H9 (cell line): ENCODE measurements at regions not wholly inside any gene's neighbourhood (a gene's known extent, or its start where the extent isn't known, plus 50 kb on each side); places are given as distances from the start of the nearest gene placed in this dataset.

Source experiments
- DNase-seq: peaks from one replicate; pipeline ENCODE4 v3.0.0-alpha.2; 2017
- H2AFZ ChIP-seq: one replicate; pipeline ENCODE4 v1.6.1; 2013; ENCODE audit warnings: mild to moderate bottlenecking, low read length, control low read depth, moderate library complexity
- H2AK5ac ChIP-seq: 2 replicates; pipeline ENCODE4 v1.6.1; 2013; ENCODE audit warnings: low read length, control low read depth, mixed read lengths; ENCODE audit not compliant: insufficient read length
- H2BK120ac ChIP-seq: one replicate; pipeline ENCODE4 v1.6.1; 2013; ENCODE audit warnings: low read depth, mild to moderate bottlenecking, low read length, control low read depth, inconsistent platforms; ENCODE audit not compliant: poor library complexity, severe bottlenecking
- H2BK12ac ChIP-seq: 2 replicates; pipeline ENCODE4 v1.6.1; 2013; ENCODE audit warnings: low read length, control low read depth, mixed read lengths, low read depth; ENCODE audit not compliant: insufficient read length
- H2BK15ac ChIP-seq: 2 replicates; pipeline ENCODE4 v1.6.1; 2013; ENCODE audit warnings: low read depth, low read length, control low read depth
- H2BK20ac ChIP-seq: one replicate; pipeline ENCODE4 v1.6.1; 2013; ENCODE audit warnings: low read depth, mild to moderate bottlenecking, low read length, control low read depth, inconsistent platforms; ENCODE audit not compliant: poor library complexity, severe bottlenecking
- H2BK5ac ChIP-seq: 2 replicates; pipeline ENCODE4 v1.6.1; 2013; ENCODE audit warnings: low read length, control low read depth, mixed read lengths; ENCODE audit not compliant: insufficient read length
- H3K14ac ChIP-seq: 2 replicates; pipeline ENCODE4 v1.6.1; 2013; ENCODE audit warnings: low read length, control low read depth; ENCODE audit not compliant: insufficient read depth
- H3K18ac ChIP-seq: 2 replicates; pipeline ENCODE4 v1.6.1; 2013; ENCODE audit warnings: low read depth, mild to moderate bottlenecking, mixed read lengths, low read length, control low read depth; ENCODE audit not compliant: insufficient read length
- H3K23ac ChIP-seq: 2 replicates; pipeline ENCODE4 v1.6.1; 2013; ENCODE audit warnings: low read length, control low read depth, mixed read lengths, low read depth; ENCODE audit not compliant: insufficient read length
- H3K23me2 ChIP-seq: 2 replicates; pipeline ENCODE4 v1.6.1; 2013; ENCODE audit warnings: low read depth, mild to moderate bottlenecking, mixed read lengths, low read length, control low read depth; ENCODE audit not compliant: insufficient read length, poor library complexity, severe bottlenecking
- H3K27ac ChIP-seq: 2 replicates; pipeline ENCODE4 v1.5.1; 2013; ENCODE audit warnings: low read length, control low read depth, mixed read lengths, low read depth; ENCODE audit not compliant: insufficient read length
- H3K27me3 ChIP-seq: 2 replicates; pipeline ENCODE4 v1.6.1; 2013; ENCODE audit warnings: low read length, control low read depth, inconsistent platforms; ENCODE audit not compliant: insufficient read depth
- H3K4ac ChIP-seq: 2 replicates; pipeline ENCODE4 v1.6.1; 2013; ENCODE audit warnings: low read depth, mild to moderate bottlenecking, control low read depth, inconsistent platforms, low read length, moderate library complexity
- H3K4me1 ChIP-seq: 2 replicates; pipeline ENCODE4 v1.6.1; 2013; ENCODE audit warnings: low read length, control low read depth, inconsistent platforms; ENCODE audit not compliant: insufficient read depth
- H3K4me2 ChIP-seq: 2 replicates; pipeline ENCODE4 v1.6.1; 2013; ENCODE audit warnings: low read length, control low read depth, mixed read lengths; ENCODE audit not compliant: insufficient read length, insufficient read depth
- H3K56ac ChIP-seq: 2 replicates; pipeline ENCODE4 v1.6.1; 2013; ENCODE audit warnings: low read depth, mild to moderate bottlenecking, mixed read lengths, low read length, control low read depth; ENCODE audit not compliant: insufficient read length
- H3K79me1 ChIP-seq: 2 replicates; pipeline ENCODE4 v1.6.1; 2013; ENCODE audit warnings: low read depth, mild to moderate bottlenecking, moderate library complexity, low read length, control low read depth, inconsistent platforms; ENCODE audit not compliant: insufficient read depth, poor library complexity, severe bottlenecking
- H3K79me2 ChIP-seq: 2 replicates; pipeline ENCODE4 v1.6.1; 2013; ENCODE audit warnings: low read length, control low read depth, inconsistent platforms; ENCODE audit not compliant: insufficient read depth
- H3K9ac ChIP-seq: 2 replicates; pipeline ENCODE4 v1.6.1; 2013; ENCODE audit warnings: low read length, control low read depth, mixed read lengths; ENCODE audit not compliant: insufficient read length; ENCODE audit errors: extremely low read depth
- H3K9me3 ChIP-seq: one replicate; pipeline ENCODE4 v1.6.1; 2013; ENCODE audit warnings: low read depth, low read length, inconsistent platforms; ENCODE audit not compliant: control insufficient read depth
- H3T11ph ChIP-seq: one replicate; pipeline ENCODE4 v1.6.1; 2013; ENCODE audit warnings: mild to moderate bottlenecking, low read length, control low read depth, inconsistent platforms
- H4K20me1 ChIP-seq: one replicate; pipeline ENCODE4 v1.6.1; 2013; ENCODE audit not compliant: control insufficient read depth, insufficient read length, insufficient read depth
- H4K5ac ChIP-seq: 2 replicates; pipeline ENCODE4 v1.6.1; 2013; ENCODE audit warnings: low read depth, mild to moderate bottlenecking, mixed read lengths, low read length, control low read depth; ENCODE audit not compliant: insufficient read length
- H4K8ac ChIP-seq: replicated peaks from 2 replicates; pipeline ENCODE4 v1.6.1; 2013; ENCODE audit warnings: low read length, control low read depth, mixed read lengths, low read depth; ENCODE audit not compliant: insufficient read length
- H4K91ac ChIP-seq: 2 replicates; pipeline ENCODE4 v1.6.1; 2013; ENCODE audit warnings: low read depth, mild to moderate bottlenecking, moderate library complexity, mixed read lengths, low read length, control low read depth; ENCODE audit not compliant: insufficient read length
- H3K27ac Mint-ChIP-seq, 3 experiments: 2 replicates in 2 of 3; 3 replicates in 1 of 3; pipeline ENCODE4 v1.8.0; 2020 to 2021; ENCODE audit warnings: mixed read lengths in 3 of 3, mild to moderate bottlenecking in 1 of 3, moderate library complexity in 1 of 3
- H3K27me3 Mint-ChIP-seq: 2 replicates; pipeline ENCODE4 v1.8.0; 2021; ENCODE audit warnings: low read depth, mild to moderate bottlenecking, moderate library complexity, mixed read lengths
- H3K36me3 Mint-ChIP-seq, 3 experiments: 2 replicates in 2 of 3; 3 replicates in 1 of 3; pipeline ENCODE4 v1.8.0; 2020 to 2021; ENCODE audit warnings: low read depth in 3 of 3, mixed read lengths in 3 of 3; ENCODE audit not compliant: insufficient read depth in 1 of 3
- H3K4me1 Mint-ChIP-seq, 2 experiments: 2 replicates each; pipeline ENCODE4 v1.8.0; 2020; ENCODE audit warnings: mixed read lengths in 2 of 2
- H3K4me3 Mint-ChIP-seq, 2 experiments: 2 replicates in 1 of 2; 3 replicates in 1 of 2; pipeline ENCODE4 v1.8.0; 2020 to 2021; ENCODE audit warnings: mild to moderate bottlenecking in 2 of 2, mixed read lengths in 2 of 2, moderate library complexity in 1 of 2
- H3K9me3 Mint-ChIP-seq, 2 experiments: 2 replicates in 1 of 2; 3 replicates in 1 of 2; pipeline ENCODE4 v1.8.0; 2020; ENCODE audit warnings: mild to moderate bottlenecking in 2 of 2, mixed read lengths in 2 of 2, moderate library complexity in 1 of 2
- CTCF ChIP-seq: fragments of 200-600 bp; sonication (generic); conservative IDR thresholded peaks from 3 replicates; pipeline ENCODE4 v1.8.0; 2021; ENCODE audit warnings: antibody characterized with exemption, mild to moderate bottlenecking
- WGBS: extraction: QIAGEN DNeasy Blood & Tissue Kit; methylation state at CpG from one replicate; pipeline ENCODE4 v1.1.7; 2013; ENCODE audit warnings: missing lambda C conversion rate, low lambda C conversion rate, mixed read lengths; ENCODE audit not compliant: insufficient read length; ENCODE audit errors: extremely low coverage; 5-methylcytosine and 5-hydroxymethylcytosine counted together

GRCh38 chr1:201628490-201628889 lies 89.6 kb downstream of the NAV1 start:
- DNase-seq, result no peak
- Histone ChIP-seq H4K8ac (no peak overlapping the region), H3K4ac (no peak overlapping the region), H2BK5ac (no peak overlapping the region), H2AFZ (no peak overlapping the region), H2BK12ac (no peak overlapping the region), H2BK15ac (no peak overlapping the region), H4K20me1 (no peaks in the 10 kb centered on the region), H3K27me3 (no peaks in the 10 kb centered on the region), H3K18ac (no peak overlapping the region), H3K23ac (no peak overlapping the region), H3K79me2 (no peaks in the 10 kb centered on the region), H3K23me2 (no peaks in the 10 kb centered on the region), H3K9me3 (no peaks in the 10 kb centered on the region), H3T11ph (no peak overlapping the region), H3K27ac (no peak overlapping the region), H2BK120ac (no peak overlapping the region), H3K4me1 (peaks cover 5% of the 10 kb centered on the region; the same call in 1 of the 2 replicates), H3K14ac (no peak overlapping the region), H4K5ac (no peak overlapping the region), H3K4me2 (no peak overlapping the region), H3K56ac (no peak overlapping the region), H4K91ac (no peak overlapping the region), H3K9ac (no peak overlapping the region), H2BK20ac (no peak overlapping the region), H2AK5ac (no peak overlapping the region), H3K79me1 (no peaks in the 10 kb centered on the region)
- H3K9me3 Mint-ChIP-seq, result no peaks in the 10 kb centered on the region
- no peak for TF ChIP-seq CTCF
- no CpG with 5 or more reads among the region's 6 CpGs for WGBS
- H3K36me3 Mint-ChIP-seq, result no peaks in the 10 kb centered on the region
- no peak overlapping the region for H3K4me3 Mint-ChIP-seq
- H3K27me3 Mint-ChIP-seq, result peaks cover 4% of the 10 kb centered on the region
- H3K27ac Mint-ChIP-seq, result peak overlapping the region in 1 of 3 experiments; percentile 21; a peak in 2 of 7 replicates
- peaks cover 25 to 27% of the 10 kb centered on the region in 2 experiments for H3K4me1 Mint-ChIP-seq
